Neural cell (in vitro differentiated cells): ENCODE measurements at regions not wholly inside any gene's neighbourhood (a gene's known extent, or its start where the extent isn't known, plus 50 kb on each side); places are given as distances from the start of the nearest gene placed in this dataset.

Experiments
- H2AFZ ChIP-seq: fragments of 200-600, 300-800 bp; sonication (generic), shearing (Covaris generic); 2 replicates; pipeline ENCODE4 v1.6.0; 2014; ENCODE audit warnings: low read depth, mild to moderate bottlenecking, antibody characterized with exemption, low read length, moderate library complexity
- H3F3A ChIP-seq: fragments of 200-600 bp; shearing (Covaris generic); 2 replicates; pipeline ENCODE4 v1.6.1; 2016; ENCODE audit warnings: mild to moderate bottlenecking, moderate library complexity, mixed read lengths, antibody characterized with exemption, low read length; ENCODE audit not compliant: insufficient read depth, poor library complexity, severe bottlenecking
- H3K27ac ChIP-seq: fragments of 200-600, 300-800 bp; sonication (generic), shearing (Covaris generic); 2 replicates; pipeline ENCODE4 v1.5.1; 2014; ENCODE audit warnings: mild to moderate bottlenecking, low read length, moderate library complexity
- H3K27me3 ChIP-seq: fragments of 300-800, 200-600 bp; sonication (generic), shearing (Covaris generic); 2 replicates; pipeline ENCODE4 v1.6.0; 2014; ENCODE audit warnings: mild to moderate bottlenecking, low read depth, low read length, moderate library complexity; ENCODE audit not compliant: insufficient read depth
- H3K36me3 ChIP-seq: fragments of 300-800, 200-600 bp; sonication (generic), shearing (Covaris generic); 2 replicates; pipeline ENCODE4 v1.5.1; 2014; ENCODE audit warnings: mild to moderate bottlenecking, antibody characterized with exemption, low read length, moderate library complexity; ENCODE audit not compliant: insufficient read depth
- H3K4me2 ChIP-seq: fragments of 300-800, 200-600 bp; sonication (generic), shearing (Covaris generic); 2 replicates; pipeline ENCODE4 v1.6.0; 2014; ENCODE audit warnings: mild to moderate bottlenecking, low read length
- H3K4me3 ChIP-seq: fragments of 300-800, 200-600 bp; sonication (generic), shearing (Covaris generic); 2 replicates; pipeline ENCODE4 v1.5.1; 2014; ENCODE audit warnings: mild to moderate bottlenecking, low read length, moderate library complexity
- H3K79me2 ChIP-seq: fragments of 200-600 bp; shearing (Covaris generic); replicated peaks from 2 replicates; pipeline ENCODE4 v1.6.0; 2014; ENCODE audit warnings: mild to moderate bottlenecking, low read length, moderate library complexity; ENCODE audit not compliant: insufficient read depth
- H3K9ac ChIP-seq: fragments of 300-800, 200-600 bp; sonication (generic), shearing (Covaris generic); 2 replicates; pipeline ENCODE4 v1.6.1; 2016; ENCODE audit warnings: mild to moderate bottlenecking, low read length, mixed read lengths
- H3K9me2 ChIP-seq: fragments of 200-600 bp; shearing (Covaris generic); 2 replicates; pipeline ENCODE4 v1.6.1; 2016; ENCODE audit warnings: mild to moderate bottlenecking, low read length, mixed read lengths; ENCODE audit not compliant: insufficient read depth
- H3K9me3 ChIP-seq: fragments of 200-600, 300-800 bp; sonication (generic), shearing (Covaris generic); 2 replicates; pipeline ENCODE4 v1.6.1; 2016; ENCODE audit warnings: mild to moderate bottlenecking, mixed run types, low read length, moderate library complexity, mixed read lengths
- H4K20me1 ChIP-seq: fragments of 200-600 bp; shearing (Covaris generic); 2 replicates; pipeline ENCODE4 v1.6.1; 2016; ENCODE audit warnings: mild to moderate bottlenecking, mixed run types; ENCODE audit not compliant: insufficient read depth
- CTCF ChIP-seq: fragments of 450-650 bp; IDR thresholded peaks from 2 replicates; pipeline ENCODE4 v1.5.1; 2014; ENCODE audit warnings: antibody characterized with exemption, mild to moderate bottlenecking, moderate library complexity; ENCODE audit not compliant: poor library complexity, severe bottlenecking
- EP300 ChIP-seq: fragments of 450-650 bp; conservative IDR thresholded peaks from 2 replicates; pipeline ENCODE4 v1.6.1; 2014; ENCODE audit warnings: antibody characterized with exemption, mild to moderate bottlenecking, moderate library complexity; ENCODE audit not compliant: poor library complexity, severe bottlenecking
- EZH2 ChIP-seq: fragments of 200-600, 300-800 bp; shearing (Covaris generic), sonication (generic); IDR thresholded peaks from 2 replicates; pipeline ENCODE4 v1.6.1; 2014; ENCODE audit warnings: antibody characterized with exemption, low read length, borderline replicate concordance, mild to moderate bottlenecking; ENCODE audit not compliant: insufficient read depth, poor library complexity, severe bottlenecking
- MXI1 ChIP-seq: fragments of 450-650 bp; conservative IDR thresholded peaks from 2 replicates; pipeline ENCODE4 v1.6.1; 2014; ENCODE audit warnings: antibody characterized with exemption, mild to moderate bottlenecking; ENCODE audit not compliant: poor library complexity, severe bottlenecking
- POLR2AphosphoS5 ChIP-seq: IDR thresholded peaks from 2 replicates; pipeline ENCODE4 v1.6.1; 2012
- RAD21 ChIP-seq: fragments of 450-650 bp; conservative IDR thresholded peaks from 2 replicates; pipeline ENCODE4 v1.6.1; 2014; ENCODE audit warnings: antibody characterized with exemption, mild to moderate bottlenecking, moderate library complexity
- REST ChIP-seq: IDR thresholded peaks from 2 replicates; pipeline ENCODE4 v1.6.1; 2012; ENCODE audit warnings: borderline replicate concordance
- SMC3 ChIP-seq: fragments of 450-650 bp; conservative IDR thresholded peaks from 2 replicates; pipeline ENCODE4 v1.6.1; 2014; ENCODE audit warnings: antibody characterized with exemption, mild to moderate bottlenecking, moderate library complexity; ENCODE audit not compliant: poor library complexity
- TAF1 ChIP-seq: IDR thresholded peaks from 2 replicates; pipeline ENCODE4 v1.6.1; 2012; ENCODE audit warnings: low read depth

GRCh38 chr4:62822306-62822705, 1586.9 kb downstream of the TECRL start:
- H4K20me1 ChIP-seq: no peaks in the 10 kb centered on the region
- no peaks in the 10 kb centered on the region for H3K9me3 ChIP-seq
- H3K36me3 ChIP-seq: no peaks in the 10 kb centered on the region
- no peak overlapping the region for H3K4me2 ChIP-seq
- no peak for TF ChIP-seq TAF1
- no peak for TF ChIP-seq EP300
- TF ChIP-seq SMC3: no peak
- no peak for TF ChIP-seq POLR2AphosphoS5
- TF ChIP-seq MXI1: no peak
- no peak for TF ChIP-seq RAD21
- no peak for TF ChIP-seq REST
- TF ChIP-seq EZH2: no peak
- TF ChIP-seq CTCF: no peak
- H2AFZ ChIP-seq: no peak overlapping the region
- no peaks in the 10 kb centered on the region for H3K9me2 ChIP-seq
- no peaks in the 10 kb centered on the region for H3F3A ChIP-seq
- no peak overlapping the region for H3K9ac ChIP-seq
- H3K4me3 ChIP-seq: no peak overlapping the region
- H3K27me3 ChIP-seq: no peaks in the 10 kb centered on the region
- no peaks in the 10 kb centered on the region for H3K79me2 ChIP-seq
- H3K27ac ChIP-seq: no peak overlapping the region

- Histone ChIP-seq H3K9ac (no peak overlapping the region), H3K27me3 (no peaks in the 10 kb centered on the region), H3K4me2 (no peak overlapping the region), H3F3A (no peaks in the 10 kb centered on the region), H3K9me3 (no peaks in the 10 kb centered on the region), H4K20me1 (no peaks in the 10 kb centered on the region), H3K9me2 (no peaks in the 10 kb centered on the region), H3K27ac (no peak overlapping the region), H2AFZ (no peak overlapping the region), H3K79me2 (no peaks in the 10 kb centered on the region), H3K4me3 (no peak overlapping the region), H3K36me3 (no peaks in the 10 kb centered on the region)
- TF ChIP-seq EP300 (no peak), CTCF (no peak)
These were observed 1592.7 kb downstream of the TECRL start for GRCh38 chr4:62816566-62816965.
